Liver (tissue), 8 donors: ENCODE measurements at regions not wholly inside any gene's neighbourhood (a gene's known extent, or its start where the extent isn't known, plus 50 kb on each side); places are given as distances from the start of the nearest gene placed in this dataset.

Source experiments
- DNase-seq: peaks from one replicate; pipeline ENCODE4 v3.0.0-alpha.2; 2017; ENCODE audit warnings: low spot score
- H3K27ac ChIP-seq, 2 donors: one replicate each; pipeline ENCODE4 v1.7.0; 2013; ENCODE audit warnings: inconsistent platforms in 2 of 2, low read length in 2 of 2, control low read depth in 1 of 2, low read depth in 1 of 2, mild to moderate bottlenecking in 1 of 2
- H3K27me3 ChIP-seq, 4 donors: one replicate each; pipeline versions ENCODE4 v1.6.1 to v1.7.0; 2013; ENCODE audit warnings: low read length in 3 of 4, inconsistent platforms in 1 of 4, mild to moderate bottlenecking in 1 of 4, moderate library complexity in 1 of 4; ENCODE audit not compliant: control insufficient read depth in 4 of 4, insufficient read depth in 4 of 4
- H3K36me3 ChIP-seq, 4 donors: one replicate each; pipeline versions ENCODE4 v1.6.1 to v1.7.0; 2013; ENCODE audit warnings: low read length in 3 of 4, mild to moderate bottlenecking in 3 of 4, low read depth in 1 of 4, moderate library complexity in 1 of 4; ENCODE audit not compliant: control insufficient read depth in 4 of 4, insufficient read depth in 3 of 4
- H3K4me1 ChIP-seq, 4 donors: one replicate each; pipeline versions ENCODE4 v1.6.1 to v1.7.0; 2013; ENCODE audit warnings: low read length in 3 of 4, mild to moderate bottlenecking in 3 of 4, moderate library complexity in 1 of 4; ENCODE audit not compliant: control insufficient read depth in 4 of 4, insufficient read depth in 4 of 4
- H3K4me3 ChIP-seq, 3 donors: one replicate each; pipeline versions ENCODE4 v1.6.1 to v1.7.0; 2013; ENCODE audit warnings: low read length in 3 of 3, control low read depth in 1 of 3, low read depth in 1 of 3, mild to moderate bottlenecking in 1 of 3
- H3K9ac ChIP-seq, 2 donors: one replicate each; pipeline ENCODE4 v1.7.0; 2013; ENCODE audit warnings: low read length in 2 of 2, mild to moderate bottlenecking in 2 of 2, moderate library complexity in 2 of 2, control low read depth in 1 of 2, low read depth in 1 of 2
- H3K9me3 ChIP-seq, 4 donors: one replicate each; pipeline versions ENCODE4 v1.6.1 to v1.7.0; 2013; ENCODE audit warnings: low read length in 3 of 4; ENCODE audit not compliant: control insufficient read depth in 4 of 4
- ATF3 ChIP-seq: IDR thresholded peaks from 2 replicates; pipeline ENCODE4 v1.6.1; 2016; ENCODE audit warnings: antibody characterized with exemption
- CTCF ChIP-seq: fragments of 150-350 bp; IDR thresholded peaks from 2 replicates; pipeline ENCODE4 v1.5.1; 2017; ENCODE audit warnings: improper control_type of control experiment, low read depth, low read length; ENCODE audit not compliant: missing input control
- EGR1 ChIP-seq, 2 donors: IDR thresholded peaks; 2 replicates each; pipeline ENCODE4 v1.6.1; 2016 to 2018; ENCODE audit warnings: antibody characterized with exemption in 2 of 2, low read depth in 2 of 2
- FOXA1 ChIP-seq: IDR thresholded peaks from 2 replicates; pipeline ENCODE4 v1.6.1; 2016; ENCODE audit warnings: antibody characterized with exemption
- FOXA2 ChIP-seq: IDR thresholded peaks from 2 replicates; pipeline ENCODE4 v1.6.1; 2016; ENCODE audit warnings: antibody characterized with exemption
- GABPA ChIP-seq, 2 donors: IDR thresholded peaks in 1 of 2; conservative IDR thresholded peaks in 1 of 2; 2 replicates each; pipeline ENCODE4 v1.6.1; 2016; ENCODE audit warnings: antibody characterized with exemption in 2 of 2, mild to moderate bottlenecking in 1 of 2, moderate library complexity in 1 of 2
- HNF4A ChIP-seq, 2 donors: conservative IDR thresholded peaks; 2 replicates each; pipeline ENCODE4 v1.6.1; 2016; ENCODE audit warnings: antibody characterized with exemption in 2 of 2, mild to moderate bottlenecking in 2 of 2
- HNF4G ChIP-seq: IDR thresholded peaks from 2 replicates; pipeline ENCODE4 v1.6.1; 2016; ENCODE audit warnings: antibody characterized with exemption
- JUND ChIP-seq, 2 donors: IDR thresholded peaks; 2 replicates each; pipeline ENCODE4 v1.6.1; 2016; ENCODE audit warnings: antibody characterized with exemption in 2 of 2
- MAX ChIP-seq: IDR thresholded peaks from 2 replicates; pipeline ENCODE4 v1.6.1; 2016; ENCODE audit warnings: antibody characterized with exemption
- NR2F2 ChIP-seq: IDR thresholded peaks from 2 replicates; pipeline ENCODE4 v1.6.1; 2016; ENCODE audit warnings: antibody characterized with exemption
- RAD21 ChIP-seq, 2 donors: IDR thresholded peaks; 2 replicates each; pipeline ENCODE4 v1.6.1; 2016; ENCODE audit warnings: antibody characterized with exemption in 2 of 2, mild to moderate bottlenecking in 2 of 2
- REST ChIP-seq: IDR thresholded peaks from 2 replicates; pipeline ENCODE4 v1.6.1; 2016; ENCODE audit warnings: antibody characterized with exemption, mild to moderate bottlenecking
- RXRA ChIP-seq, 2 donors: IDR thresholded peaks; 2 replicates each; pipeline ENCODE4 v1.6.1; 2017 to 2018; ENCODE audit warnings: antibody characterized with exemption in 2 of 2, mild to moderate bottlenecking in 1 of 2
- SP1 ChIP-seq: IDR thresholded peaks from 2 replicates; pipeline ENCODE4 v1.6.1; 2018; ENCODE audit warnings: antibody characterized with exemption, mild to moderate bottlenecking
- TAF1 ChIP-seq: conservative IDR thresholded peaks from 2 replicates; pipeline ENCODE4 v1.6.1; 2016; ENCODE audit warnings: antibody characterized with exemption, mild to moderate bottlenecking
- YY1 ChIP-seq: IDR thresholded peaks from 2 replicates; pipeline ENCODE4 v1.6.1; 2016; ENCODE audit warnings: antibody characterized with exemption, mild to moderate bottlenecking
- ZBTB33 ChIP-seq: IDR thresholded peaks from 2 replicates; pipeline ENCODE4 v1.6.1; 2016; ENCODE audit warnings: antibody characterized with exemption
- WGBS: extraction: QIAGEN DNeasy Blood & Tissue Kit; methylation state at CpG from one replicate; pipeline ENCODE4 v1.1.7; 2013; 5-methylcytosine and 5-hydroxymethylcytosine counted together
- donor health status: healthy.
- donor health status: healthy.
- donor health status: healthy.
- donor health status: healthy.
- donor health status: healthy.

- no peak for DNase-seq
- Histone ChIP-seq H3K4me1 (no peaks in the 10 kb centered on the region), H3K9me3 (no peaks in the 10 kb centered on the region), H3K4me3 (no peak overlapping the region), H3K9ac (no peak overlapping the region), H3K27ac (no peak overlapping the region), H3K36me3 (no peaks in the 10 kb centered on the region), H3K27me3 (no peaks in the 10 kb centered on the region)
- 70% methylated on average over 2 of the region's 2 CpGs for WGBS
- TF ChIP-seq NR2F2 (no peak), SP1 (no peak), TAF1 (no peak), MAX (no peak)
These were observed 810.1 kb upstream of the MGAT4C start for GRCh38 chr12:87066326-87066725.

GRCh38 chr12:87059231-87059630 lies 803.0 kb upstream of the MGAT4C start:
- Histone ChIP-seq H3K4me1 (no peaks in the 10 kb centered on the region), H3K36me3 (no peaks in the 10 kb centered on the region), H3K27ac (no peak overlapping the region), H3K27me3 (no peaks in the 10 kb centered on the region), H3K9me3 (no peaks in the 10 kb centered on the region), H3K9ac (no peak overlapping the region), H3K4me3 (no peak overlapping the region)
- 74% methylated on average over 1 of the region's 1 CpG for WGBS
- no peak for TF ChIP-seq EGR1 (IDR thresholded peaks at IDR 0.05; ENCODE audit: low read depth in 2 of 2)
- no peak for TF ChIP-seq REST
- no peak for TF ChIP-seq JUND (IDR thresholded peaks at IDR 0.05)
- no peak for TF ChIP-seq RAD21 (IDR thresholded peaks at IDR 0.05)
- no peak for TF ChIP-seq NR2F2
- TF ChIP-seq FOXA2: no peak
- TF ChIP-seq ATF3: no peak
- no peak for TF ChIP-seq TAF1
- TF ChIP-seq RXRA (IDR thresholded peaks at IDR 0.05): no peak
- no peak for TF ChIP-seq YY1
- no peak for TF ChIP-seq HNF4A (conservative IDR thresholded peaks at IDR 0.05)
- no peak for TF ChIP-seq SP1
- TF ChIP-seq MAX: no peak
- TF ChIP-seq CTCF: no peak
- no peak for TF ChIP-seq ZBTB33
- no peak for TF ChIP-seq FOXA1
- TF ChIP-seq GABPA (IDR thresholded peaks at IDR 0.05 in 1 of 2, conservative IDR thresholded peaks at IDR 0.05 in 1 of 2): no peak
- TF ChIP-seq HNF4G: no peak
- DNase-seq: no peak
